ENCODE measurements at regions not wholly inside any gene's neighbourhood (a gene's known extent, or its start where the extent isn't known, plus 50 kb on each side); places are given as distances from the start of the nearest gene placed in this dataset.

DNA sequence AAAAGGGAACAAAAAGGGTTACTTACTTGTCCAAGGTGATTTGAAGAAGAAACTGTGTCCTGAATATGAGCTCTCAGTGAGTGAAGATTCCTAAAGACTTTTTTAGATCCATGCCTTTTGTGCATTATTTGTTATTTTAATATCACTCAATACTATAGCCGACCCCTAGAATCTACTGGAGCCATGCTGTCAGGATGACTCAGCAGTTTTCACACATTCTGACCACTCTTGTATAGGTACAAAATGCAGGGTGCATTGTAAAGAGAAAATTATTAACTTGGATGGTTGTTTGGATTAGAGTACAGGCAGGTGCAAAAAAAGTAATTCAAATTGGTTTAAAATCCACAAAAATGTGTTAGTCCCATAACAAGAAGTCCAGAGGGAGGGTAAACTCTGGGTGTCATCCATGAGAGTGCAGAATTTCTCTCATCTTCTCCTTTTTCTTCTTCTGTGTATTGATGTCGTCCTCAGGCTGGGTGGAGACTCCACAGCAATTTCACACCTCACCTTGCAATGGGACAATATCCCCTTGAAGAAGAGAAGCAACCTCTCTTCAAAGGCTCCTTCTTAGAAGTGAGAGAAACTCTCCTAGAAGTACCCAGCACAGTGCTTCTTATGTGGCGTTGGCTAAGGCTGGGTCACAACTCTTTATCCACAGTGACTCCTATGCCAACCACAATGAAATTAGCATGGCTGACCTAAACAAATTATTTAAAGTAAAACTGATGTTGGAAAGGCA is 75.6 kb downstream of the AKR1C4 start:
- Histone ChIP-seq H3K27me3 (ENCODE audit: insufficient read depth, poor library complexity, severe bottlenecking) (no peaks in the 10 kb centered on the region), H3K27ac (replicated peaks) (no peak overlapping the region), H3K4me3 (replicated peaks; ENCODE audit: insufficient read depth, low read length) (no peak overlapping the region)
- no peak for TF ChIP-seq GABPA (IDR thresholded peaks at IDR 0.05; ENCODE audit: low read depth)
- no peak for TF ChIP-seq POLR2AphosphoS5 (IDR thresholded peaks at IDR 0.05; ENCODE audit: low read depth)
- TF ChIP-seq, protein P1, sequence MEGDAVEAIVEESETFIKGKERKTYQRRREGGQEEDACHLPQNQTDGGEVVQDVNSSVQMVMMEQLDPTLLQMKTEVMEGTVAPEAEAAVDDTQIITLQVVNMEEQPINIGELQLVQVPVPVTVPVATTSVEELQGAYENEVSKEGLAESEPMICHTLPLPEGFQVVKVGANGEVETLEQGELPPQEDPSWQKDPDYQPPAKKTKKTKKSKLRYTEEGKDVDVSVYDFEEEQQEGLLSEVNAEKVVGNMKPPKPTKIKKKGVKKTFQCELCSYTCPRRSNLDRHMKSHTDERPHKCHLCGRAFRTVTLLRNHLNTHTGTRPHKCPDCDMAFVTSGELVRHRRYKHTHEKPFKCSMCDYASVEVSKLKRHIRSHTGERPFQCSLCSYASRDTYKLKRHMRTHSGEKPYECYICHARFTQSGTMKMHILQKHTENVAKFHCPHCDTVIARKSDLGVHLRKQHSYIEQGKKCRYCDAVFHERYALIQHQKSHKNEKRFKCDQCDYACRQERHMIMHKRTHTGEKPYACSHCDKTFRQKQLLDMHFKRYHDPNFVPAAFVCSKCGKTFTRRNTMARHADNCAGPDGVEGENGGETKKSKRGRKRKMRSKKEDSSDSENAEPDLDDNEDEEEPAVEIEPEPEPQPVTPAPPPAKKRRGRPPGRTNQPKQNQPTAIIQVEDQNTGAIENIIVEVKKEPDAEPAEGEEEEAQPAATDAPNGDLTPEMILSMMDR (IDR thresholded peaks at IDR 0.05; ENCODE audit: insufficient read depth, low read length), result no peak
- no peak for TF ChIP-seq SPI1 (IDR thresholded peaks at IDR 0.05; ENCODE audit: borderline replicate concordance, low read depth)
- TF ChIP-seq, protein P2, sequence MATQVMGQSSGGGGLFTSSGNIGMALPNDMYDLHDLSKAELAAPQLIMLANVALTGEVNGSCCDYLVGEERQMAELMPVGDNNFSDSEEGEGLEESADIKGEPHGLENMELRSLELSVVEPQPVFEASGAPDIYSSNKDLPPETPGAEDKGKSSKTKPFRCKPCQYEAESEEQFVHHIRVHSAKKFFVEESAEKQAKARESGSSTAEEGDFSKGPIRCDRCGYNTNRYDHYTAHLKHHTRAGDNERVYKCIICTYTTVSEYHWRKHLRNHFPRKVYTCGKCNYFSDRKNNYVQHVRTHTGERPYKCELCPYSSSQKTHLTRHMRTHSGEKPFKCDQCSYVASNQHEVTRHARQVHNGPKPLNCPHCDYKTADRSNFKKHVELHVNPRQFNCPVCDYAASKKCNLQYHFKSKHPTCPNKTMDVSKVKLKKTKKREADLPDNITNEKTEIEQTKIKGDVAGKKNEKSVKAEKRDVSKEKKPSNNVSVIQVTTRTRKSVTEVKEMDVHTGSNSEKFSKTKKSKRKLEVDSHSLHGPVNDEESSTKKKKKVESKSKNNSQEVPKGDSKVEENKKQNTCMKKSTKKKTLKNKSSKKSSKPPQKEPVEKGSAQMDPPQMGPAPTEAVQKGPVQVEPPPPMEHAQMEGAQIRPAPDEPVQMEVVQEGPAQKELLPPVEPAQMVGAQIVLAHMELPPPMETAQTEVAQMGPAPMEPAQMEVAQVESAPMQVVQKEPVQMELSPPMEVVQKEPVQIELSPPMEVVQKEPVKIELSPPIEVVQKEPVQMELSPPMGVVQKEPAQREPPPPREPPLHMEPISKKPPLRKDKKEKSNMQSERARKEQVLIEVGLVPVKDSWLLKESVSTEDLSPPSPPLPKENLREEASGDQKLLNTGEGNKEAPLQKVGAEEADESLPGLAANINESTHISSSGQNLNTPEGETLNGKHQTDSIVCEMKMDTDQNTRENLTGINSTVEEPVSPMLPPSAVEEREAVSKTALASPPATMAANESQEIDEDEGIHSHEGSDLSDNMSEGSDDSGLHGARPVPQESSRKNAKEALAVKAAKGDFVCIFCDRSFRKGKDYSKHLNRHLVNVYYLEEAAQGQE (IDR thresholded peaks at IDR 0.05; ENCODE audit: insufficient replicate concordance, low read depth), result no peak
- DNase-seq (ENCODE audit: low read depth in 1 of 2, low spot score in 1 of 2), result no peak

DNA sequence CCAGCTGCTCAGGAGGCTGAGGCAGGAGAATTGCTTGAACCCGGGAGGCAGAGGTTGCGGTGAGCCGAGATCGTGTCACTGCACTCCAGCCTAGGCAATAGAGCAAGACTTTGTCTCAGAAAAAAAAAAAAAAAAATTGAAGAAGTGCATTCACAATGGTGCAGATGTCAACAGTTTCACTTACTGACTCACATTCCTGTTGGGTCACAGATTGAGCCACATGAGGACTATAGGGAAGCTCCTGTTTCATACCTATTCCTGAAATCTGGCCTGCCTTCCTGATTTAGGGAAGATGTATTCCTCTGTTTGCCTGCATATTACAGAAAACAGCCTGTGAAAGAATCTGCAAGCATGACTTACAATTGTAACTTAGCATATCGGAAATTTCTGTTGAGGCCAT is 78.2 kb downstream of the AKR1C4 start:
- no peak for DNase-seq (ENCODE audit: low read depth in 1 of 2, low spot score in 1 of 2)
- Histone ChIP-seq H3K27me3 (ENCODE audit: insufficient read depth, poor library complexity, severe bottlenecking) (no peaks in the 10 kb centered on the region), H3K27ac (replicated peaks) (no peak overlapping the region), H3K4me3 (replicated peaks; ENCODE audit: insufficient read depth, low read length) (no peak overlapping the region)
- TF ChIP-seq SPI1 (IDR thresholded peaks at IDR 0.05; ENCODE audit: borderline replicate concordance, low read depth) (no peak), POLR2AphosphoS5 (IDR thresholded peaks at IDR 0.05; ENCODE audit: low read depth) (no peak), GABPA (IDR thresholded peaks at IDR 0.05; ENCODE audit: low read depth) (no peak)
- TF ChIP-seq, protein P2 (IDR thresholded peaks at IDR 0.05; ENCODE audit: insufficient replicate concordance, low read depth), result no peak
- TF ChIP-seq, protein P1 (IDR thresholded peaks at IDR 0.05; ENCODE audit: insufficient read depth, low read length), result no peak

DNA sequence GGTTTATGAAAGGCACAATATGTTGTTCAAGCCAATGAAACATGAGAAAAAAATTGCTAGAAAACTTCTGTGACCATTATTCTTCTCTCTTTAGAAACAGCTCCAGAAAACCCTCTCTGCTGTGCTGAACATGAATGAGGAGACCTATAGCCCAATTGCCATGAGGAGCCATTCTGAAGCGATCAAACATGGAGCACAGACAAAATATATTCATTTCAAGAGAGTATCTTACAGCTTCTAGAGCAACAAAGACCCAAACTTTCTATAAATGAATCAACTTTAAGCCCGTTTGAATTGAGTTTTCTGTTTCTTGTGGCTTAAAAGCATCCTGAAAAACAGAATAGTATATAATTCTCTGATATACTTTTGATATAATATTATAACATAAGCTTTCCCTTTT is 83.4 kb upstream of the UCN3 start:
- Histone ChIP-seq H3K27ac (replicated peaks) (no peak overlapping the region), H3K27me3 (ENCODE audit: insufficient read depth, poor library complexity, severe bottlenecking) (no peaks in the 10 kb centered on the region), H3K4me3 (replicated peaks; ENCODE audit: insufficient read depth, low read length) (no peak overlapping the region)
- no peak for TF ChIP-seq GABPA (IDR thresholded peaks at IDR 0.05; ENCODE audit: low read depth)
- TF ChIP-seq SPI1 (IDR thresholded peaks at IDR 0.05; ENCODE audit: borderline replicate concordance, low read depth), result no peak
- TF ChIP-seq POLR2AphosphoS5 (IDR thresholded peaks at IDR 0.05; ENCODE audit: low read depth), result no peak
- TF ChIP-seq, protein P2 (IDR thresholded peaks at IDR 0.05; ENCODE audit: insufficient replicate concordance, low read depth), result no peak
- TF ChIP-seq, protein P1 (IDR thresholded peaks at IDR 0.05; ENCODE audit: insufficient read depth, low read length), result no peak
- no peak for DNase-seq (ENCODE audit: low read depth in 1 of 2, low spot score in 1 of 2)

Data from HL-60 (cell line).